Neuronal stem cell (in vitro differentiated cells): ENCODE measurements at regions not wholly inside any gene's neighbourhood (a gene's known extent, or its start where the extent isn't known, plus 50 kb on each side); places are given as distances from the start of the nearest gene placed in this dataset.

ENCODE experiments used
- DNase-seq: peaks from one replicate; pipeline ENCODE4 v3.0.0-alpha.2; 2013; ENCODE audit warnings: low spot score
- H2AFZ ChIP-seq: one replicate; pipeline ENCODE4 v1.6.1; 2013; ENCODE audit warnings: mild to moderate bottlenecking, low read length, inconsistent platforms
- H2AK5ac ChIP-seq: 2 replicates; pipeline ENCODE4 v1.6.1; 2013; ENCODE audit warnings: low read depth, mild to moderate bottlenecking, inconsistent platforms, low read length, moderate library complexity, mixed read lengths
- H2BK120ac ChIP-seq: 2 replicates; pipeline ENCODE4 v1.6.1; 2013; ENCODE audit warnings: low read depth, mild to moderate bottlenecking, inconsistent platforms, low read length, moderate library complexity, mixed read lengths
- H2BK12ac ChIP-seq: one replicate; pipeline ENCODE4 v1.6.1; 2013; ENCODE audit warnings: low read length, inconsistent platforms
- H2BK15ac ChIP-seq: 2 replicates; pipeline ENCODE4 v1.6.1; 2013; ENCODE audit warnings: mild to moderate bottlenecking, low read length, inconsistent platforms, mixed read lengths
- H2BK5ac ChIP-seq: one replicate; pipeline ENCODE4 v1.6.1; 2013; ENCODE audit warnings: inconsistent platforms, mild to moderate bottlenecking, low read length, moderate library complexity
- H3K14ac ChIP-seq: one replicate; pipeline ENCODE4 v1.6.1; 2013; ENCODE audit warnings: low read length, inconsistent platforms
- H3K18ac ChIP-seq: 2 replicates; pipeline ENCODE4 v1.6.1; 2013; ENCODE audit warnings: low read length, inconsistent platforms
- H3K23ac ChIP-seq: 2 replicates; pipeline ENCODE4 v1.6.1; 2013; ENCODE audit warnings: low read depth, mild to moderate bottlenecking, mixed read lengths, low read length, inconsistent platforms; ENCODE audit not compliant: poor library complexity
- H3K27ac ChIP-seq: replicated peaks from 3 replicates; pipeline ENCODE4 v1.5.1; 2013; ENCODE audit warnings: low read length, inconsistent platforms
- H3K27me3 ChIP-seq, 3 experiments: 2 replicates each; pipeline ENCODE4 v1.6.1; 2013; ENCODE audit warnings: low read length in 3 of 3, mild to moderate bottlenecking in 2 of 3, inconsistent platforms in 1 of 3, low read depth in 1 of 3, mixed read lengths in 1 of 3, moderate library complexity in 1 of 3; ENCODE audit not compliant: control insufficient read depth in 3 of 3, insufficient read depth in 3 of 3
- H3K36me3 ChIP-seq, 2 donors: replicated peaks in 1 of 2; 2 replicates each; pipeline ENCODE4 v1.6.1; 2013; ENCODE audit warnings: low read length in 2 of 2; ENCODE audit not compliant: control insufficient read depth in 2 of 2, insufficient read depth in 2 of 2
- H3K4ac ChIP-seq: 2 replicates; pipeline ENCODE4 v1.6.1; 2013; ENCODE audit warnings: inconsistent platforms, mild to moderate bottlenecking, low read length, moderate library complexity
- H3K4me1 ChIP-seq, 2 donors: 1 replicate in 1 of 2; 2 replicates in 1 of 2; pipeline ENCODE4 v1.6.1; 2013; ENCODE audit warnings: low read length in 2 of 2, low read depth in 1 of 2; ENCODE audit not compliant: control insufficient read depth in 2 of 2, insufficient read depth in 1 of 2
- H3K4me2 ChIP-seq: one replicate; pipeline ENCODE4 v1.6.1; 2013; ENCODE audit warnings: mild to moderate bottlenecking, low read length, inconsistent platforms; ENCODE audit not compliant: insufficient read depth, poor library complexity, severe bottlenecking
- H3K4me3 ChIP-seq, 2 donors: 2 replicates each; pipeline ENCODE4 v1.5.1; 2013; ENCODE audit warnings: low read length in 2 of 2, mild to moderate bottlenecking in 2 of 2, inconsistent platforms in 1 of 2, moderate library complexity in 1 of 2
- H3K79me1 ChIP-seq: one replicate; pipeline ENCODE4 v1.6.1; 2013; ENCODE audit warnings: low read depth, mild to moderate bottlenecking, inconsistent platforms, low read length, moderate library complexity
- H3K9ac ChIP-seq: one replicate; pipeline ENCODE4 v1.6.1; 2013; ENCODE audit warnings: mild to moderate bottlenecking, low read depth, low read length, inconsistent platforms; ENCODE audit not compliant: poor library complexity
- H3K9me3 ChIP-seq, 2 donors: replicated peaks in 1 of 2; 2 replicates each; pipeline versions ENCODE3 to v1.6.1; 2013; ENCODE audit warnings: low read length in 2 of 2, mild to moderate bottlenecking in 2 of 2, inconsistent platforms in 1 of 2, low read depth in 1 of 2, mixed read lengths in 1 of 2, moderate library complexity in 1 of 2; ENCODE audit not compliant: control insufficient read depth in 2 of 2, insufficient read depth in 1 of 2
- H4K8ac ChIP-seq: one replicate; pipeline ENCODE4 v1.6.1; 2013; ENCODE audit warnings: low read depth, mild to moderate bottlenecking, inconsistent platforms, low read length, moderate library complexity
- H4K91ac ChIP-seq: one replicate; pipeline ENCODE4 v1.6.1; 2013; ENCODE audit warnings: low read length, low read depth, mild to moderate bottlenecking, inconsistent platforms; ENCODE audit not compliant: poor library complexity
- WGBS, 2 donors: extraction: QIAGEN DNeasy Blood & Tissue Kit; methylation state at CpG; one replicate each; pipeline ENCODE4 v1.1.7; 2013; ENCODE audit warnings: missing lambda C conversion rate in 2 of 2, mixed read lengths in 1 of 2; ENCODE audit not compliant: insufficient read length in 2 of 2, insufficient replicate concordance in 1 of 2; ENCODE audit errors: extremely low coverage in 2 of 2; 5-methylcytosine and 5-hydroxymethylcytosine counted together

DNA sequence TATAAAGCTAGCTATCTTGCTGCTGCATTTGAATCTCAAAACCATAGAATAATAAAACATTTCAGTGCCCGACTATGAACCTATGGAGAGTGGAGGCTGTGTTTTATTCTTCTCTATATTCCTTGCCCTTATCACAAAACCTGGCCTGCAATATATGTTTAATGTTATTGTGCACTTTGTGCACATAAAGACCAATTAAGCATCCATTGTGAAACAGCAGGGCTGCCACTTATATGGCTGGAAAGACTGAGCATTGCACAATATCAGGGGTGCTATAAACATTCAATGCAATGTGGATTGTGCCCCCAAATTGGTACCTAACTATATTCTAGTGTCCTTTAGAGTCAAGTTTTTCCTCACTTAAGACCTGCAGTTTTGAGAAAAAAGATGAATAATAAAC, 83.2 kb downstream of the RDH14 start:
- Histone ChIP-seq H4K8ac (no peak overlapping the region), H3K14ac (no peak overlapping the region), H2AFZ (no peak overlapping the region), H2BK15ac (no peak overlapping the region), H3K4me3 (no peak overlapping the region), H2BK120ac (no peak overlapping the region), H3K9ac (no peak overlapping the region), H3K4me1 (peaks cover 0 to 4% of the 10 kb centered on the region in 2 donors), H3K9me3 (no peaks in the 10 kb centered on the region), H2BK5ac (no peak overlapping the region), H2BK12ac (no peak overlapping the region), H3K79me1 (no peaks in the 10 kb centered on the region), H2AK5ac (no peak overlapping the region), H3K18ac (no peak overlapping the region), H3K27ac (no peak overlapping the region), H3K27me3 (peaks cover 0 to 7% (median 0%) of the 10 kb centered on the region in 3 experiments), H3K4ac (no peak overlapping the region), H3K36me3 (no peaks in the 10 kb centered on the region), H4K91ac (no peak overlapping the region), H3K23ac (no peak overlapping the region), H3K4me2 (no peak overlapping the region)
- DNase-seq: no peak
- WGBS, 2 donors: no CpG with 5 or more reads among the region's 1 CpG

DNA sequence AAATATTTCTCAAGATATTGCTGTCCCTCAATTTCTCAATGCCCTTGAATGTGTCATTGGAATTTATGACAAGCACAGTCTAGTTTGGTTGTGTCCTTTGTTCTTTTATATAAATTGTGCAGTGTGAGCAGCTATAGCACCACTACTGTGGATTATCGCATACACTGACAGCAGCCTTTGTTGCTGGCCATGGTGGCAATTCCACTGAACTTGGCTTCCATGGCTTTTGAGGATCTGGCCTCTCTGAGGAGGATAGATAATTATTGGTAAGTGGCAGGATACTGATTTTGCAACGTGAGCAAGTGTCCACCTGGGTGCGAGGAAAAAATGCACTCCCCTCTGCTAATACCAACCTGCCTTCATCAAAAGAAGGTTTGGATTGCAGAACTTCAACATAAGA, 84.0 kb downstream of the RDH14 start:
- Histone ChIP-seq H3K27ac (no peak overlapping the region), H2BK12ac (no peak overlapping the region), H3K36me3 (no peaks in the 10 kb centered on the region), H3K9me3 (no peaks in the 10 kb centered on the region), H3K23ac (no peak overlapping the region), H3K79me1 (no peaks in the 10 kb centered on the region), H3K4me1 (peaks cover 0 to 4% of the 10 kb centered on the region in 2 donors), H2AK5ac (no peak overlapping the region), H3K4me3 (no peak overlapping the region), H3K18ac (no peak overlapping the region), H3K14ac (no peak overlapping the region), H3K27me3 (peaks cover 0 to 7% (median 0%) of the 10 kb centered on the region in 3 experiments), H2BK15ac (no peak overlapping the region), H3K9ac (no peak overlapping the region), H2BK120ac (no peak overlapping the region), H4K91ac (no peak overlapping the region), H3K4me2 (no peak overlapping the region), H4K8ac (no peak overlapping the region), H2AFZ (no peak overlapping the region), H3K4ac (no peak overlapping the region), H2BK5ac (no peak overlapping the region)
- WGBS, 2 donors: no CpG with 5 or more reads among the region's 3 CpGs
- DNase-seq: no peak

DNA sequence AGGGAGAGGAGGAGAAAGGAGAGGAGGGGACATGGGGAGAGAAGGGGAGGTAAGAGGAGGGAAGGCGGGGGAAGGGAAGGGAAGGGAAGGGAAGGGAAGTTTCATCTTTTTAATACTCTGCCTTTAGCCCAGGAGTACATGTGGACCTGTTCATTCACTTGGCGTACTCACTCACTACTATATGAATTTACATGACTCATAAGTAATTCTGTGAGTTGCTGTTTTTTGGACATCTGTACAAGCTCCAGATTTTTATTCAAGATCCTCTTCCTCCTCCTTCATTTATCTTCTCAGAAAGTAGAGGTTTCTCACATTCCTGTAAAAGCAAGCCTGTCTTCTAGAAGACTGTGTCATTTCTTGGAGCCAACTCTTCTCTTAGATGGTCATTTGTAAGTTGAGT, 84.6 kb downstream of the RDH14 start:
- Histone ChIP-seq H3K18ac (no peak overlapping the region), H2AK5ac (no peak overlapping the region)

DNA sequence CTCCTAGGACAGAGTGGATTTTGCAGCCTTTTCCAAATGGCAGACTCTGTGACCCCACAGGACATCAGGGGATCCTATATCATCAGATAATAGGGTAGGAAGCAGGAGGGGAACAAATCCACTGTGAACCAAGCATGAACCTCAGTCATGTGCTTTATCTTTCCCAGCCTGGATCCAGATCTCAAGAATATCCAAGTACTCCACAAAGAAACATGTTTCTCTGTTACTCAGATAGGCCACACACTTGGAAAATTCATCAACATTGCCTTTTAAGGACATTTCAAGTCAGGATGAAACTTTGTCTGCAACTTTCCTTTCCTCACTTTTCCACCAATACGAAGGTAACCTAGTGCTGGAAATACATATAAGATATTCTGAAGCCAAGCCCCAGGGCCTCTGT, 85.8 kb downstream of the RDH14 start:
- Histone ChIP-seq H2AK5ac (no peak overlapping the region), H3K27me3 (peaks cover 0 to 7% (median 0%) of the 10 kb centered on the region in 3 experiments), H3K14ac (no peak overlapping the region), H3K79me1 (no peaks in the 10 kb centered on the region), H3K4ac (no peak overlapping the region), H2BK12ac (no peak overlapping the region), H2AFZ (no peak overlapping the region), H2BK15ac (no peak overlapping the region), H3K23ac (no peak overlapping the region), H2BK5ac (no peak overlapping the region), H2BK120ac (no peak overlapping the region), H3K36me3 (no peaks in the 10 kb centered on the region), H3K4me2 (no peak overlapping the region), H3K4me3 (no peak overlapping the region), H3K18ac (no peak overlapping the region), H3K4me1 (peaks cover 0 to 4% of the 10 kb centered on the region in 2 donors), H4K91ac (no peak overlapping the region), H3K9ac (no peak overlapping the region), H3K27ac (no peak overlapping the region), H3K9me3 (no peaks in the 10 kb centered on the region), H4K8ac (no peak overlapping the region)
- no peak for DNase-seq
- no CpG with 5 or more reads among the region's 1 CpG for WGBS, 2 donors

More for the DNA sequence above, 84.6 kb downstream of the RDH14 start:
- Histone ChIP-seq H3K9ac (no peak overlapping the region), H3K4me2 (no peak overlapping the region), H3K36me3 (no peaks in the 10 kb centered on the region), H3K27me3 (peaks cover 0 to 7% (median 0%) of the 10 kb centered on the region in 3 experiments), H3K79me1 (no peaks in the 10 kb centered on the region), H2BK12ac (no peak overlapping the region), H3K23ac (no peak overlapping the region), H4K8ac (no peak overlapping the region), H3K9me3 (no peaks in the 10 kb centered on the region), H3K27ac (no peak overlapping the region), H3K4me3 (no peak overlapping the region), H2BK5ac (no peak overlapping the region), H3K4me1 (peaks cover 0 to 4% of the 10 kb centered on the region in 2 donors), H3K14ac (no peak overlapping the region), H3K4ac (no peak overlapping the region), H2BK120ac (no peak overlapping the region), H2BK15ac (no peak overlapping the region), H2AFZ (no peak overlapping the region), H4K91ac (no peak overlapping the region)
- DNase-seq: no peak
- no CpG with 5 or more reads among the region's 2 CpGs for WGBS, 2 donors
